ENCODE measurements at regions not wholly inside any gene's neighbourhood (a gene's known extent, or its start where the extent isn't known, plus 50 kb on each side); places are given as distances from the start of the nearest gene placed in this dataset.

DNA sequence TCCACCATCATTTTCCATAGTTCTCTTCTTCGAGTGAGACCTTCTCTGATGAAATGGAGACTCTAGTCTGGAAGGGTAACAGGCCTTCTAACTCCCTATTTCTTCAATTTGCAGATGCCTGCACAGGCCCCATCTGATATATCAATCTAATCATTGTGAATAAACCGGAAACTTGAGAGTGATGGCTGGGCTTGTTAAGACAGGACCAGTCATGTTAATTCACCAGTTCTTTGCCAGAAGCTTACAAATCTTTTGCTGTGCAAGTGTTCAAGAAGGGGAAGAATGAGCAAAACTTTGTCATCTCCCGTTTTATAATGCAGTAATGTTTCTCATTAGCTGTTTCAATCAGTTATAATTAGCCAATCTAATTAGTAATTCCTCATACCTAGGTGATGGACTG, 1561.3 kb upstream of the GOT2 start:
- TF ChIP-seq, protein P1, sequence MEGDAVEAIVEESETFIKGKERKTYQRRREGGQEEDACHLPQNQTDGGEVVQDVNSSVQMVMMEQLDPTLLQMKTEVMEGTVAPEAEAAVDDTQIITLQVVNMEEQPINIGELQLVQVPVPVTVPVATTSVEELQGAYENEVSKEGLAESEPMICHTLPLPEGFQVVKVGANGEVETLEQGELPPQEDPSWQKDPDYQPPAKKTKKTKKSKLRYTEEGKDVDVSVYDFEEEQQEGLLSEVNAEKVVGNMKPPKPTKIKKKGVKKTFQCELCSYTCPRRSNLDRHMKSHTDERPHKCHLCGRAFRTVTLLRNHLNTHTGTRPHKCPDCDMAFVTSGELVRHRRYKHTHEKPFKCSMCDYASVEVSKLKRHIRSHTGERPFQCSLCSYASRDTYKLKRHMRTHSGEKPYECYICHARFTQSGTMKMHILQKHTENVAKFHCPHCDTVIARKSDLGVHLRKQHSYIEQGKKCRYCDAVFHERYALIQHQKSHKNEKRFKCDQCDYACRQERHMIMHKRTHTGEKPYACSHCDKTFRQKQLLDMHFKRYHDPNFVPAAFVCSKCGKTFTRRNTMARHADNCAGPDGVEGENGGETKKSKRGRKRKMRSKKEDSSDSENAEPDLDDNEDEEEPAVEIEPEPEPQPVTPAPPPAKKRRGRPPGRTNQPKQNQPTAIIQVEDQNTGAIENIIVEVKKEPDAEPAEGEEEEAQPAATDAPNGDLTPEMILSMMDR (conservative IDR thresholded peaks at IDR 0.05): no peak
- no peak for TF ChIP-seq EZH2 (IDR thresholded peaks at IDR 0.05; ENCODE audit: low read depth)

All from PC-9 (cell line).